HepG2 (cell line): ENCODE measurements at regions not wholly inside any gene's neighbourhood (a gene's known extent, or its start where the extent isn't known, plus 50 kb on each side); places are given as distances from the start of the nearest gene placed in this dataset.

ENCODE experiments used
- BCL6 ChIP-seq: IDR thresholded peaks from 2 replicates; pipeline ENCODE4 v1.6.1; 2016; ENCODE audit warnings: missing genetic modification reagents, missing compliant biosample characterization
- CEBPB ChIP-seq: IDR thresholded peaks from 2 replicates; pipeline ENCODE4 v1.6.1; 2011; ENCODE audit warnings: low read depth, low read length, improper control_type of control experiment, borderline replicate concordance
- CHD2 ChIP-seq: IDR thresholded peaks from 2 replicates; pipeline ENCODE4 v1.6.1; 2011; ENCODE audit warnings: low read depth, low read length, improper control_type of control experiment
- CREM ChIP-seq, 2 experiments: sonication (generic) in 1 of 2; formaldehyde crosslinking in 1 of 2; IDR thresholded peaks; 2 replicates each; pipeline versions ENCODE4 v1.4.0 to v1.6.1; 2016 to 2020; ENCODE audit warnings: antibody characterized with exemption in 1 of 2, mild to moderate bottlenecking in 1 of 2, missing genetic modification reagents in 1 of 2
- POLR2A ChIP-seq, 2 experiments: IDR thresholded peaks; 2 replicates each; pipeline ENCODE4 v1.6.1; 2011; ENCODE audit warnings: low read depth in 2 of 2, low read length in 2 of 2, mild to moderate bottlenecking in 1 of 2, moderate library complexity in 1 of 2; ENCODE audit not compliant: insufficient read depth in 1 of 2
- ZNF687 ChIP-seq: sonication (generic); formaldehyde crosslinking; IDR thresholded peaks from 2 replicates; pipeline ENCODE4 v1.5.1; 2020; ENCODE audit warnings: mild to moderate bottlenecking, missing genetic modification reagents, moderate library complexity

DNA sequence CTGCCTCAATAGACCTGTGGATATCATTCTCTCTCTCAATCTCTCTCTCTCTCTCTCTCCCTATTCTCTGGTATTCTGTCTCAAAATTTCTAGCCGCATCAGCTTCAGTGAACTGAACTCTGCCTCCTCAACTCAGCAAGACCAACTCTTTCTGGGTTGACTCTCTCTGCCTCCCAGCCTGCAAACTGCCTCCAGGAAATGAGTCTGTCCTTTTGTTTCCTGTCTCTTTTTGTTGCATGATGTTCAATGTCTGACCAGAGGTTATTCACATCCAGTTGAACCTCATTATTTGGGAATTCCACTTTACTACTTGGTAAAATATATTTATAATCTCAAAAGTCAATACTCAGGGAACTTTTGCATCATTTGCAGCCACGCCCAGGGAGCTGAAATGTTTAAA lies 682.7 kb upstream of the FZD8 start:
- TF ChIP-seq BCL6 (CRISPR knock-in tag) (no peak), CEBPB (no peak), CHD2 (no peak), ZNF687 (no peak), CREM (IDR thresholded peaks at IDR 0.05) (no peak), CREM (CRISPR knock-in tag; IDR thresholded peaks at IDR 0.05) (no peak), POLR2A (IDR thresholded peaks at IDR 0.05; ENCODE audit: insufficient read depth in 1 of 2, low read depth in 2 of 2, low read length in 2 of 2) (no peak)
